NB4 (cell line): ENCODE measurements at regions not wholly inside any gene's neighbourhood (a gene's known extent, or its start where the extent isn't known, plus 50 kb on each side); places are given as distances from the start of the nearest gene placed in this dataset.
"Not testable (repeated sequence)": the region's sequence is repeated elsewhere in the genome, so short reads cannot be mapped to it uniquely, and the experiment has no call there.

Source experiments
- DNase-seq: peaks from one replicate; pipeline ENCODE4 v3.0.0; 2010; ENCODE audit warnings: low read depth
- H3K4me3 ChIP-seq: one replicate; pipeline ENCODE4 v1.5.1; 2011; ENCODE audit warnings: mild to moderate bottlenecking, low read depth, low read length, moderate library complexity
- MYC ChIP-seq: IDR thresholded peaks from 2 replicates; pipeline ENCODE4 v1.6.1; 2011; ENCODE audit warnings: low read depth, low read length
- POLR2A ChIP-seq: IDR thresholded peaks from 2 replicates; pipeline ENCODE4 v1.6.1; 2011; ENCODE audit warnings: mild to moderate bottlenecking; ENCODE audit not compliant: insufficient read length; ENCODE audit errors: extremely low read depth
- TF ChIP-seq, protein P1 (sequence below): IDR thresholded peaks from 2 replicates; pipeline ENCODE4 v1.6.1; 2011; ENCODE audit warnings: low read depth, low read length
- TF ChIP-seq, protein P2 (sequence below): IDR thresholded peaks from one replicate; pipeline ENCODE4 v1.5.1; 2012; ENCODE audit warnings: low read depth, low read length

DNA sequence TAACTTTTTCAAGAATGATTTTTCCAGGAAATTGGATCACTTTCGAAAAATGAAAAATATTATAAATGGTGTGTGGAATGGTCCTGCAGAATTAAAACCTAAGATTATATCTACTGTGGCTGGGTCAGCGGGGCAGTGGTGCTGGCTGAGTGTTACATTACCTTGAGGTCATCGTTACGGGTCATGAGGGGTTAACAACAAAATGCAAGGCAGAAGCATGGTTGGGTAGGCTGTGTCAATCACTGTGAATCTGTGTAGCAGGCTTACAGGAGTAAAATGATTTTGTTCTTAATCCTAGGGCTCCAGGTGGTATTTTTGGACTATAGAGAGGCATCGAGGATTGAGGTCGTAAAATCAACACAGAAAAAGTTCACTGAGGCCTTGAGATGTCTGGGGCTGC, 105.2 kb upstream of the AMOT start:
- TF ChIP-seq, protein P1, sequence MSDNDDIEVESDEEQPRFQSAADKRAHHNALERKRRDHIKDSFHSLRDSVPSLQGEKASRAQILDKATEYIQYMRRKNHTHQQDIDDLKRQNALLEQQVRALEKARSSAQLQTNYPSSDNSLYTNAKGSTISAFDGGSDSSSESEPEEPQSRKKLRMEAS = no peak
- TF ChIP-seq POLR2A (no peak), MYC (no peak)
- no peak for DNase-seq
- no peak overlapping the region for H3K4me3 ChIP-seq

DNA sequence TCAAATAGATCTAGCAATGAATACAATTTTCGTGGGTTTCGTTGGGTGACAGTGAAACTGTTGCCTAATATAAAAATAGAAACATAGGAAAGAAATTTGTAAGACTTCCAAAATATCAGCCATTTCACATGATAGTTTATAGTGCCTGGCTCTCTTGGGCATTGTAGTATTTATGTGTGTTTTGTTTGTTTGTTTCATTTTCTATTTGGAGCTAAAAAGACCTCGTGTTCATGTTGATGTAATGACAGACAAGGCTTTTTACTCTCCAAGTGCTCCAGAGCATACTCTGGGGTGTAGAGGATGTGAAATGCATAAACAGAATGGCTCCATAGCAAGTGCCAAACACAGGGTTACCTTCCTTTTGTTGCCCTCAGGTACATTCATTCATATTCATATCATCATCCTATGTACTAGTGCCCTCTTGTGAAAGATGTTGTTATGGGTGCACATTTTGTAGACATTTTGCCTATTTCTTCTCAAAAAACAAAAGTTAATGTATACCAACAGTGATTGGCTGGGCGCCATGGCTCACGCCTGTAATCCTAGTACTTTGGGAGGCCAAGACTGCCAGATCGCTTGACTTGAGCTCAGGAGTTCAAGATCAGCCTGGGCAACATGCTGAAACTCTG, 100.7 kb upstream of the AMOT start:
- DNase-seq = no peak
- H3K4me3 ChIP-seq = no peak overlapping the region
- TF ChIP-seq, protein P2, sequence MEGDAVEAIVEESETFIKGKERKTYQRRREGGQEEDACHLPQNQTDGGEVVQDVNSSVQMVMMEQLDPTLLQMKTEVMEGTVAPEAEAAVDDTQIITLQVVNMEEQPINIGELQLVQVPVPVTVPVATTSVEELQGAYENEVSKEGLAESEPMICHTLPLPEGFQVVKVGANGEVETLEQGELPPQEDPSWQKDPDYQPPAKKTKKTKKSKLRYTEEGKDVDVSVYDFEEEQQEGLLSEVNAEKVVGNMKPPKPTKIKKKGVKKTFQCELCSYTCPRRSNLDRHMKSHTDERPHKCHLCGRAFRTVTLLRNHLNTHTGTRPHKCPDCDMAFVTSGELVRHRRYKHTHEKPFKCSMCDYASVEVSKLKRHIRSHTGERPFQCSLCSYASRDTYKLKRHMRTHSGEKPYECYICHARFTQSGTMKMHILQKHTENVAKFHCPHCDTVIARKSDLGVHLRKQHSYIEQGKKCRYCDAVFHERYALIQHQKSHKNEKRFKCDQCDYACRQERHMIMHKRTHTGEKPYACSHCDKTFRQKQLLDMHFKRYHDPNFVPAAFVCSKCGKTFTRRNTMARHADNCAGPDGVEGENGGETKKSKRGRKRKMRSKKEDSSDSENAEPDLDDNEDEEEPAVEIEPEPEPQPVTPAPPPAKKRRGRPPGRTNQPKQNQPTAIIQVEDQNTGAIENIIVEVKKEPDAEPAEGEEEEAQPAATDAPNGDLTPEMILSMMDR = no peak
- no peak for TF ChIP-seq MYC
- TF ChIP-seq, protein P1 = no peak
- TF ChIP-seq POLR2A = no peak

DNA sequence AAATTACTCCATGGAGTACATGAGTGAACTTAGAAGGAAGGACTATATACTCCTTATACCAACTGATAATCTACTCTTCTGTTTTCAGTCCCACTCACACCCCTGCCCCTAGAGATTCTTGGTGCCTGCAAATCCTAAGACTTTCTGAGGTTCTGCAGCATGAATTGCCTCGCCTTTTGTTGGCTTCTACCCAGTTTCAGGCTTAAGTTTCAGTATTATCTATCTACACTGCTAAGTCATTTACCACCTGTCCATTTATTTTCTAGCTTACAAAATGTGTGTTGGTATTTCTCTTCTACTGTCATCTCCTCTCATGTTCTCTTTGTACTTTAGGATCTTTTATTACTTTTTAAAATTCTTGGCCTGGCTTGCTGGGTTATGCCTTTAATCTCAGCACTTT, 94.4 kb upstream of the AMOT start:
- TF ChIP-seq, protein P2 = no peak
- TF ChIP-seq POLR2A = no peak
- no peak for TF ChIP-seq MYC
- TF ChIP-seq, protein P1 = no peak
- no peak for DNase-seq
- no peak overlapping the region for H3K4me3 ChIP-seq

DNA sequence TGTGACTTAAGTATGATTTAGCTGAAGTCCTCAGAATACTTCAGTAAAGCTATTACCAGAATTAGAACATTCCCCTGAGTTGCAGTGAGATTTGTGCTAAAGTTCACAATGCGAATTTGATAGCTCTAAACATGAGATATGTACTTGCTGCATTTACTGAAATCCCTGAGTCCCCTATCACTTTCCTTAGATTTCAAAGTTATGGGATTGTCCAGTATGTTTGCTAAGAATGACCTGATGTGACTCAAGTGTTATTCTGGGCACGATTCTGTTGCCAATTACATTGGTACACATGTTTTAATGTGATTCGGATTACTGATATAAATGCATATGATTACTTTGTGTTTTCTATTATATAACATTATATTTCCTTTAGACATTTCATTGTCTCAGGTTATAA, 91.3 kb upstream of the AMOT start:
- no peak for DNase-seq
- TF ChIP-seq, protein P1 = no peak
- TF ChIP-seq POLR2A = no peak
- TF ChIP-seq MYC = no peak
- TF ChIP-seq, protein P2 = no peak

DNA sequence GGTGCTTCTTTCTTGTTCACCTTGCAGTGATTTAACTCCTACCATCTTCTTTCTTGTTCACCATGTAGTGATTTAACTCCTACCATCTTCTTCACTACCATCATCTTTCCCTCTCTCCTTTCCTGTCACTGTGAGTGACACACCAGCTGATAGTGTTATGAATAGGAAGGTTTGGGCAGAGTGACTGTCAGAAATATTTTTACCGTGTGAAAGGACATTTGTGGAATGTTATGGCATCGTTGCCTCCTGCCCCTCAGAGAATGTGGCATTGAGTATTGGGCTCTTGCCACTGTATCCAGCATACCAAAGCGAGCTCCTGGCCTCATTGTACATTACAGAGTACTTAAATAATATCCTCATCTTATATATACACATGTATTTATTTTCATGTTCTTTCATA, 90.8 kb upstream of the AMOT start:
- DNase-seq = no peak
- H3K4me3 ChIP-seq = no peak overlapping the region
- TF ChIP-seq MYC (no peak), POLR2A (no peak)
- TF ChIP-seq, protein P1 = no peak
- TF ChIP-seq, protein P2 = no peak

More for the DNA sequence above, 91.3 kb upstream of the AMOT start:
- no peak overlapping the region for H3K4me3 ChIP-seq

DNA sequence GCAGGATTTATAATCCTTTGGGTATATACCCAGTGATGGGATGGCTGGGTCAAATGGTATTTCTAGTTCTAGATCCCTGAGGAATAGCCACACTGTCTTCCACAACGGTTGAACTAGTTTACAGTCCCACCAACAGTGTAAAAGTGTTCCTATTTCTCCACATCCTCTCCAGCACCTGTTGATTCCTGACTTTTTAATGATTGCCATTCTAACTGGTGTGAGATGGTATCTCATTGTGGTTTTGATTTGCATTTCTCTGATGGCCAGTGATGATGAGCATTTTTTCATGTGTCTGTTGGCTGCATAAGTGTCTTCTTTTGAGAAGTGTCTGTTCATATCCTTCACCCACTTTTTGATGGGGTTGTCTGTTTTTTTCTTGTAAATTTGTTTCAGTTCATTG, 82.8 kb upstream of the AMOT start:
- H3K4me3 ChIP-seq, DNase-seq: not testable (repeated sequence)

DNA sequence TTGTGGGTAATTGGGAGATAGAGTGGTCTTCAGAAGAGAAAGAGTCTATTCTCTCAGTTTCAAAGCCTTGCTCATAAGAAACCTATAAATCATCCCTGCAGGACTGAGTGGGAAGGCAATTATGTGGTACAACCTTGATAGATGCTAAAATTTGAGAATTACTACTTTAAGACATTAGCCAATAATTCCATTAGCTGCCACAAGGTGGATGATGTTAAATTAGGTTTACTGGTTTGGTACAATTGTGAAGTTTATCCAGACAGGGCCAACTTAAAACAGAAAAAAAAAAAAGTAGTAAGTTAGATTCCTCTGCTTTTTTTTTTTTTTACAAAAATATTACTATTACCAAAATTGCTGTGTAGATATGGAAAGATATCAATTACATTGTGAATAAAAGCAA, 73.2 kb upstream of the AMOT start:
- no peak for DNase-seq
- H3K4me3 ChIP-seq = no peak overlapping the region
- TF ChIP-seq, protein P1 = no peak
- TF ChIP-seq MYC (no peak), POLR2A (no peak)
- TF ChIP-seq, protein P2 = no peak
